H1 (cell line): ENCODE measurements at regions not wholly inside any gene's neighbourhood (a gene's known extent, or its start where the extent isn't known, plus 50 kb on each side); places are given as distances from the start of the nearest gene placed in this dataset.

Experiments used
- BACH1 ChIP-seq: IDR thresholded peaks from 2 replicates; pipeline ENCODE4 v1.6.1; 2012; ENCODE audit warnings: low read length, improper control_type of control experiment
- CEBPB ChIP-seq: IDR thresholded peaks from 2 replicates; pipeline ENCODE4 v1.6.1; 2012; ENCODE audit warnings: low read depth, low read length
- EGR1 ChIP-seq: IDR thresholded peaks from 2 replicates; pipeline ENCODE4 v1.6.1; 2011; ENCODE audit warnings: low read depth, low read length, borderline replicate concordance
- EP300 ChIP-seq, 2 experiments: IDR thresholded peaks; 1 replicate in 1 of 2; 2 replicates in 1 of 2; pipeline ENCODE4 v1.6.1; 2011 to 2012; ENCODE audit warnings: low read depth in 2 of 2, low read length in 2 of 2, mild to moderate bottlenecking in 2 of 2, borderline replicate concordance in 1 of 2, inconsistent platforms in 1 of 2, moderate library complexity in 1 of 2
- POLR2A ChIP-seq, 2 experiments: IDR thresholded peaks; 1 replicate in 1 of 2; 2 replicates in 1 of 2; pipeline ENCODE4 v1.6.1; 2011; ENCODE audit warnings: low read depth in 2 of 2, low read length in 2 of 2, mild to moderate bottlenecking in 2 of 2; ENCODE audit errors: control extremely low read depth in 1 of 2
- POLR2AphosphoS5 ChIP-seq: IDR thresholded peaks from 2 replicates; pipeline ENCODE4 v1.6.1; 2011; ENCODE audit warnings: low read depth, low read length
- SIN3A ChIP-seq, 2 experiments: IDR thresholded peaks in 1 of 2; conservative IDR thresholded peaks in 1 of 2; 2 replicates each; pipeline ENCODE4 v1.6.1; 2011 to 2012; ENCODE audit warnings: low read length in 2 of 2, improper control_type of control experiment in 1 of 2, low read depth in 1 of 2, mild to moderate bottlenecking in 1 of 2
- ZNF274 ChIP-seq: IDR thresholded peaks from 2 replicates; pipeline ENCODE4 v1.7.0; 2012; ENCODE audit warnings: low read length, borderline replicate concordance; ENCODE audit errors: extremely low read depth
- TF ChIP-seq, protein P1 (sequence below): IDR thresholded peaks from 2 replicates; pipeline ENCODE4 v1.6.1; 2012; ENCODE audit warnings: inconsistent platforms
- TF ChIP-seq, protein P2 (sequence below), 3 experiments: IDR thresholded peaks; 1 replicate in 2 of 3; 2 replicates in 1 of 3; pipeline versions ENCODE4 v1.5.1 to v1.6.1; 2011; ENCODE audit warnings: low read length in 3 of 3, mild to moderate bottlenecking in 3 of 3, inconsistent platforms in 2 of 3, low read depth in 1 of 3, moderate library complexity in 1 of 3; ENCODE audit not compliant: insufficient read depth in 1 of 3; ENCODE audit errors: control extremely low read depth in 1 of 3

DNA sequence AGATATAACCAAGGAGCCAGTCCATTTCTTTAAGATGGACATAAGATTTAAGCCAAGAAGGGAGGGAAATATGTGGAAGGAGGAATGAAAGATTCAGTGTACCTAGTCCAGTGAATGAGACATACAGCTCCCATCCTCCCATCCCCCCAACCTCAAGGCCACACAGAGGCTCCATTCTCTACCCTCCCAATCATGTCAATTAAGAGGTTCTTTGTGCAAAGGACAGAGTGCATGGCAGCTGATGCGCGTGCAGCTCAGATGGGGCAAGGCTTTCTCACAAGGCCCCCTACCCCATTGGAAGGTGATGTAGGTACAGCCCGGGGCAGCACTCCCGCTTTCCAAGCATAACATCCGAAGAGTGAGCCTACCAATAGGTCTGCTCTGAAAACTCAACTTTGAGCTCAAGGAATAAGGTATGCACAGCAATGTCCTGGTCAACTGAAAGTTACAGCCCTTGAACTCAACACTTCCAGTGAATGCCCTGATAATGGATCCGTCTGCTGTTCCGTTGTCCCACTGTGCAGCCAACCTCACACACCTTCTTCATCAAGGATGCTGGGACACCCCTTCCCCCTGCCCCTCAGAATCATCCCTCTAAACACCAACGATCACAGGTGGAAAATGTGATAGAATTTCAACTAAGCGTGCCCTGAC, 458.1 kb downstream of the SOX9 start:
- TF ChIP-seq, protein P1, sequence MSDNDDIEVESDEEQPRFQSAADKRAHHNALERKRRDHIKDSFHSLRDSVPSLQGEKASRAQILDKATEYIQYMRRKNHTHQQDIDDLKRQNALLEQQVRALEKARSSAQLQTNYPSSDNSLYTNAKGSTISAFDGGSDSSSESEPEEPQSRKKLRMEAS = no peak
- TF ChIP-seq, protein P2, sequence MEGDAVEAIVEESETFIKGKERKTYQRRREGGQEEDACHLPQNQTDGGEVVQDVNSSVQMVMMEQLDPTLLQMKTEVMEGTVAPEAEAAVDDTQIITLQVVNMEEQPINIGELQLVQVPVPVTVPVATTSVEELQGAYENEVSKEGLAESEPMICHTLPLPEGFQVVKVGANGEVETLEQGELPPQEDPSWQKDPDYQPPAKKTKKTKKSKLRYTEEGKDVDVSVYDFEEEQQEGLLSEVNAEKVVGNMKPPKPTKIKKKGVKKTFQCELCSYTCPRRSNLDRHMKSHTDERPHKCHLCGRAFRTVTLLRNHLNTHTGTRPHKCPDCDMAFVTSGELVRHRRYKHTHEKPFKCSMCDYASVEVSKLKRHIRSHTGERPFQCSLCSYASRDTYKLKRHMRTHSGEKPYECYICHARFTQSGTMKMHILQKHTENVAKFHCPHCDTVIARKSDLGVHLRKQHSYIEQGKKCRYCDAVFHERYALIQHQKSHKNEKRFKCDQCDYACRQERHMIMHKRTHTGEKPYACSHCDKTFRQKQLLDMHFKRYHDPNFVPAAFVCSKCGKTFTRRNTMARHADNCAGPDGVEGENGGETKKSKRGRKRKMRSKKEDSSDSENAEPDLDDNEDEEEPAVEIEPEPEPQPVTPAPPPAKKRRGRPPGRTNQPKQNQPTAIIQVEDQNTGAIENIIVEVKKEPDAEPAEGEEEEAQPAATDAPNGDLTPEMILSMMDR (IDR thresholded peaks at IDR 0.05; ENCODE audit: control extremely low read depth in 1 of 3, insufficient read depth in 1 of 3, low read depth in 1 of 3, low read length in 3 of 3) = no peak
- TF ChIP-seq ZNF274 (no peak), EP300 (IDR thresholded peaks at IDR 0.05; ENCODE audit: borderline replicate concordance in 1 of 2, low read depth in 2 of 2, low read length in 2 of 2) (no peak), POLR2AphosphoS5 (no peak), BACH1 (no peak), POLR2A (IDR thresholded peaks at IDR 0.05; ENCODE audit: control extremely low read depth in 1 of 2, low read depth in 2 of 2, low read length in 2 of 2) (no peak), CEBPB (no peak), SIN3A (conservative IDR thresholded peaks at IDR 0.05 in 1 of 2, IDR thresholded peaks at IDR 0.05 in 1 of 2; ENCODE audit: low read depth in 1 of 2, low read length in 2 of 2) (no peak), EGR1 (no peak)
